ENCODE measurements at regions not wholly inside any gene's neighbourhood (a gene's known extent, or its start where the extent isn't known, plus 50 kb on each side); places are given as distances from the start of the nearest gene placed in this dataset.
"Not testable (repeated sequence)": the region's sequence is repeated elsewhere in the genome, so short reads cannot be mapped to it uniquely, and the experiment has no call there.

- no peak for DNase-seq (ENCODE audit: low spot score)
Observed at GRCh38 chr14:55767286-55767685, 187.3 kb downstream of the KTN1 start.

GRCh38 chr14:55769877-55770276 is 189.9 kb downstream of the KTN1 start:
- no peak for DNase-seq (ENCODE audit: low spot score)

GRCh38 chr14:55771242-55771981 is 191.4 kb downstream of the KTN1 start:
- no peak for DNase-seq (ENCODE audit: low spot score)

- DNase-seq (ENCODE audit: low spot score) = no peak
Observed at GRCh38 chr14:55772486-55772885, 192.5 kb downstream of the KTN1 start.

GRCh38 chr14:55773312-55773711 is 193.3 kb downstream of the KTN1 start:
- DNase-seq (ENCODE audit: low spot score) = no peak

- no peak for DNase-seq (ENCODE audit: low spot score)
Observed at GRCh38 chr14:55773984-55774545, 194.1 kb downstream of the KTN1 start.

- DNase-seq (ENCODE audit: low spot score) = no peak
Observed at GRCh38 chr14:55777877-55778276, 197.9 kb downstream of the KTN1 start.

GRCh38 chr14:55780156-55780946 is 200.3 kb downstream of the KTN1 start:
- peak; percentile 89 for DNase-seq (ENCODE audit: low spot score)

GRCh38 chr14:55781046-55781445 is 201.0 kb downstream of the KTN1 start:
- DNase-seq (ENCODE audit: low spot score) = no peak

- DNase-seq (ENCODE audit: low spot score) = no peak
Observed at GRCh38 chr14:55782166-55782565, 202.2 kb downstream of the KTN1 start.

GRCh38 chr14:55789406-55789805 is 209.4 kb downstream of the KTN1 start:
- no peak for DNase-seq (ENCODE audit: low spot score)

- peak; percentile 30 for DNase-seq (ENCODE audit: low spot score)
Observed at GRCh38 chr14:55794655-55795595, 214.9 kb downstream of the KTN1 start.

- DNase-seq (ENCODE audit: low spot score) = not testable (repeated sequence)
Observed at GRCh38 chr14:55796513-55796912, 216.5 kb downstream of the KTN1 start.

GRCh38 chr14:55798406-55798805 is 218.4 kb downstream of the KTN1 start:
- DNase-seq (ENCODE audit: low spot score) = no peak

GRCh38 chr14:55799508-55800095 is 219.6 kb downstream of the KTN1 start:
- no peak for DNase-seq (ENCODE audit: low spot score)

- no peak for DNase-seq (ENCODE audit: low spot score)
Observed at GRCh38 chr14:55800156-55800785, 220.3 kb downstream of the KTN1 start.

- no peak for DNase-seq (ENCODE audit: low spot score)
Observed at GRCh38 chr14:55801121-55801520, 221.1 kb downstream of the KTN1 start.

- DNase-seq (ENCODE audit: low spot score) = peak; percentile 71
Observed at GRCh38 chr14:55802986-55803872, 223.2 kb downstream of the KTN1 start.

GRCh38 chr14:55803873-55804553 is 224.0 kb downstream of the KTN1 start:
- DNase-seq (ENCODE audit: low spot score) = peak; percentile 13

Measured in HT-29 (cell line).